HepG2 (cell line): ENCODE measurements at regions not wholly inside any gene's neighbourhood (a gene's known extent, or its start where the extent isn't known, plus 50 kb on each side); places are given as distances from the start of the nearest gene placed in this dataset.

ENCODE experiments used
- ATAC-seq: fragments of 200-7000 bp; cut with Tn5 transposase; 3 replicates; pipeline ENCODE4 v1.9.1; 2020; ENCODE audit warnings: mild to moderate bottlenecking, moderate library complexity
- BruUV-seq: library from RNA; stranded (reverse); fragments of 400-500 nt; replicated peaks from 2 replicates; lab custom pipeline; 2021; lab: Mats Ljungman, UMichigan
- CTCF ChIA-PET: fragments of 300-600 bp; formaldehyde crosslinking; extraction: SDS; loops from one replicate; lab custom pipeline; 2021; ENCODE audit warnings: low total read pairs, inconsistent platforms, low intra/inter-chr PET ratio; lab: Yijun Ruan, JAX
- POLR2A ChIA-PET: fragments of 350-600 bp; sonication (Branson Sonifier 250); formaldehyde crosslinking; loops from one replicate; lab custom pipeline; 2020; ENCODE audit warnings: antibody characterized with exemption, inconsistent platforms; lab: Yijun Ruan, JAX
- DNase-seq: peaks from one replicate; pipeline ENCODE4 v3.0.0-alpha.2; 2015; ENCODE audit warnings: low spot score
- FAIRE-seq: peaks from 3 replicates; lab custom pipeline; 2011; peaks lifted over from hg19 to GRCh38; lab: Jason Lieb, UNC
- H2AFZ ChIP-seq: one replicate; pipeline ENCODE4 v1.6.1; 2011; ENCODE audit warnings: low read length, inconsistent platforms
- H3K27ac ChIP-seq: fragments of 300-600 bp; 3 replicates; pipeline ENCODE4 v1.8.0; 2011; ENCODE audit warnings: mixed run types, mild to moderate bottlenecking, mixed read lengths, low read length, inconsistent platforms; ENCODE audit not compliant: insufficient read depth; ENCODE audit errors: extremely low read length
- H3K27me3 ChIP-seq, 2 experiments: fragments of 200-600 bp in 1 of 2; 2 replicates in 1 of 2; 3 replicates in 1 of 2; pipeline versions ENCODE4 v1.6.0 to v1.8.0; 2011; ENCODE audit warnings: low read length in 2 of 2, mild to moderate bottlenecking in 2 of 2, moderate library complexity in 2 of 2, inconsistent platforms in 1 of 2; ENCODE audit not compliant: insufficient read depth in 2 of 2, control insufficient read depth in 1 of 2
- H3K36me3 ChIP-seq, 2 experiments: fragments of 200-600 bp in 1 of 2; replicated peaks in 1 of 2; 2 replicates in 1 of 2; 3 replicates in 1 of 2; pipeline versions ENCODE4 v1.5.1 to v1.8.0; 2011; ENCODE audit warnings: low read length in 2 of 2, inconsistent platforms in 1 of 2; ENCODE audit not compliant: insufficient read depth in 2 of 2, control insufficient read depth in 1 of 2
- H3K4me1 ChIP-seq: 2 replicates; pipeline ENCODE4 v1.5.1; 2012; ENCODE audit warnings: low read length, inconsistent platforms; ENCODE audit not compliant: insufficient read depth
- H3K4me2 ChIP-seq: 2 replicates; pipeline ENCODE4 v1.6.0; 2011; ENCODE audit warnings: low read depth, low read length, inconsistent platforms
- H3K4me3 ChIP-seq, 3 experiments: fragments of 200-600 bp in 1 of 3; sonication (generic), shearing (Covaris generic) in 1 of 3; replicated peaks in 1 of 3; 2 replicates each; pipeline ENCODE4 v1.5.1; 2011 to 2016; ENCODE audit warnings: low read length in 3 of 3, inconsistent platforms in 2 of 3, low read depth in 2 of 3, mild to moderate bottlenecking in 2 of 3, control low read depth in 1 of 3, mixed read lengths in 1 of 3; ENCODE audit not compliant: insufficient read depth in 1 of 3
- H3K79me2 ChIP-seq: one replicate; pipeline ENCODE4 v1.6.1; 2011; ENCODE audit warnings: low read length, inconsistent platforms; ENCODE audit not compliant: insufficient read depth
- H3K9ac ChIP-seq: 2 replicates; pipeline ENCODE4 v1.6.0; 2011; ENCODE audit warnings: mild to moderate bottlenecking, low read depth, low read length, inconsistent platforms; ENCODE audit not compliant: insufficient read depth
- H3K9me3 ChIP-seq: 2 replicates; pipeline ENCODE4 v1.5.1; 2012; ENCODE audit warnings: mild to moderate bottlenecking, low read length
- H4K20me1 ChIP-seq: 2 replicates; pipeline ENCODE4 v1.6.0; 2011; ENCODE audit warnings: inconsistent platforms, mild to moderate bottlenecking, low read length, moderate library complexity; ENCODE audit not compliant: insufficient read depth
- ATRX ChIP-seq: sonication (generic); formaldehyde crosslinking; IDR thresholded peaks from 2 replicates; pipeline ENCODE4 v1.4.0; 2020; ENCODE audit warnings: missing genetic modification reagents, borderline replicate concordance
- BATF2 ChIP-seq: sonication (generic); formaldehyde crosslinking; IDR thresholded peaks from 2 replicates; pipeline ENCODE4 v1.8.0; 2022; ENCODE audit warnings: mild to moderate bottlenecking, missing genetic modification reagents, moderate library complexity
- ZNF609 ChIP-seq: sonication (generic); formaldehyde crosslinking; IDR thresholded peaks from 2 replicates; pipeline ENCODE4 v1.4.0; 2020; ENCODE audit warnings: mild to moderate bottlenecking, missing genetic modification reagents, borderline replicate concordance
- WGBS: methylation state at CpG from one replicate; pipeline ENCODE4 v1.1.6; 2017; ENCODE audit warnings: low lambda C conversion rate; 5-methylcytosine and 5-hydroxymethylcytosine counted together
- in situ Hi-C: cut with HindIII; loops from 2 replicates; pipeline ENCODE4 v1.10.0; 2017; ENCODE audit warnings: low pct_unique_long_range_greater_than_20kb; ENCODE audit not compliant: extremely low pct_ligation_motif_present
- intact Hi-C: fragments of 100-400 bp; cut with micrococcal nuclease; formaldehyde crosslinking; loops from one replicate; pipeline ENCODE4 v1.10.0; 2022; ENCODE audit not compliant: unreplicated experiment

GRCh38 chr3:13206799-13207577 lies 133.8 kb upstream of the IQSEC1 start:
- no peaks in the 10 kb centered on the region for H3K9me3 ChIP-seq
- WGBS: 94% methylated on average over 17 of the region's 20 CpGs
- no peak overlapping the region for H2AFZ ChIP-seq
- BruUV-seq: no TSS peak
- no peak for FAIRE-seq
- POLR2A ChIA-PET: no interaction called here
- intact Hi-C loops (no loop called here), in situ Hi-C loops (no loop called here)
- no peak overlapping the region for H3K9ac ChIP-seq
- H3K4me1 ChIP-seq: no peaks in the 10 kb centered on the region
- DNase-seq: no peak
- CTCF ChIA-PET: no interaction called here
- no peak overlapping the region for H3K27ac ChIP-seq
- H3K4me3 ChIP-seq: no peak overlapping the region
- no peaks in the 10 kb centered on the region for H3K79me2 ChIP-seq
- no peak overlapping the region for H3K4me2 ChIP-seq
- TF ChIP-seq ZNF609 (no peak), BATF2 (CRISPR knock-in tag) (no peak), ATRX (CRISPR knock-in tag) (no peak)
- 0 out of 5 replicates have a peak, but pooled peaks cover 0 to 5% of the 10 kb centered on the region in 2 experiments for H3K36me3 ChIP-seq
- H4K20me1 ChIP-seq: peaks cover 6% of the 10 kb centered on the region; the same call in 1 of the 2 replicates
- no peaks in the 10 kb centered on the region for H3K27me3 ChIP-seq
- ATAC-seq: no peak
